ENCODE measurements at regions not wholly inside any gene's neighbourhood (a gene's known extent, or its start where the extent isn't known, plus 50 kb on each side); places are given as distances from the start of the nearest gene placed in this dataset.

- 21% methylated on average over 1 of the region's 1 CpG for WGBS
- Histone ChIP-seq H3K27ac (ENCODE audit: low read length, poor library complexity, severe bottlenecking) (no peak overlapping the region), H4K91ac (ENCODE audit: low read length) (no peak overlapping the region), H3K36me3 (ENCODE audit: control insufficient read depth in 1 of 2, insufficient read depth in 2 of 2, low read depth in 1 of 2, low read length in 2 of 2) (no peaks in the 10 kb centered on the region), H2BK15ac (ENCODE audit: low read depth, poor library complexity, severe bottlenecking) (no peak overlapping the region), H2BK120ac (ENCODE audit: low read depth, low read length) (no peak overlapping the region), H3K4ac (ENCODE audit: low read depth in 1 of 2, low read length in 2 of 2) (no peak overlapping the region), H3K14ac (ENCODE audit: low read length in 2 of 2) (no peak overlapping the region), H2BK12ac (ENCODE audit: low read length in 2 of 2) (no peak overlapping the region), H3K23ac (ENCODE audit: low read length in 2 of 2) (no peak overlapping the region), H3K4me3 (ENCODE audit: insufficient read depth in 1 of 2, low read depth in 1 of 2, low read length in 2 of 2) (no peak overlapping the region), H3K4me1 (ENCODE audit: control insufficient read depth, insufficient read depth, low read depth, low read length) (no peaks in the 10 kb centered on the region), H3K27me3 (ENCODE audit: control insufficient read depth in 1 of 2, insufficient read depth in 1 of 2, low read length in 2 of 2) (peaks cover 9 to 12% of the 10 kb centered on the region in 2 experiments), H2AK5ac (ENCODE audit: low read length, severe bottlenecking) (no peak overlapping the region), H3K9ac (ENCODE audit: low read length) (no peak overlapping the region), H2BK5ac (ENCODE audit: low read depth, low read length, poor library complexity, severe bottlenecking) (no peak overlapping the region), H4K8ac (ENCODE audit: low read length) (no peak overlapping the region), H2AFZ (ENCODE audit: low read depth, low read length) (no peak overlapping the region), H3K4me2 (ENCODE audit: low read length, poor library complexity, severe bottlenecking) (no peak overlapping the region), H3K79me1 (replicated peaks; ENCODE audit: low read length, poor library complexity, severe bottlenecking) (no peaks in the 10 kb centered on the region), H3K9me3 (ENCODE audit: control insufficient read depth, low read length) (peaks cover 2% of the 10 kb centered on the region), H3K18ac (ENCODE audit: low read depth in 1 of 2, low read length in 2 of 2) (no peak overlapping the region)
- DNase-seq: no peak
These were observed 287.0 kb downstream of the SH3GL2 start for GRCh38 chr9:17865881-17866280.

GRCh38 chr9:17870722-17871121 is 291.9 kb downstream of the SH3GL2 start:
- Histone ChIP-seq H2AFZ (ENCODE audit: low read depth, low read length) (no peak overlapping the region), H2BK5ac (ENCODE audit: low read depth, low read length, poor library complexity, severe bottlenecking) (no peak overlapping the region), H3K27me3 (ENCODE audit: control insufficient read depth in 1 of 2, insufficient read depth in 1 of 2, low read length in 2 of 2) (no peaks in the 10 kb centered on the region), H2BK120ac (ENCODE audit: low read depth, low read length) (no peak overlapping the region), H3K27ac (ENCODE audit: low read length, poor library complexity, severe bottlenecking) (no peak overlapping the region), H3K18ac (ENCODE audit: low read depth in 1 of 2, low read length in 2 of 2) (no peak overlapping the region), H3K14ac (ENCODE audit: low read length in 2 of 2) (no peak overlapping the region), H2BK15ac (ENCODE audit: low read depth, poor library complexity, severe bottlenecking) (no peak overlapping the region), H3K4me1 (ENCODE audit: control insufficient read depth, insufficient read depth, low read depth, low read length) (no peaks in the 10 kb centered on the region), H3K4me2 (ENCODE audit: low read length, poor library complexity, severe bottlenecking) (no peak overlapping the region), H2BK12ac (ENCODE audit: low read length in 2 of 2) (no peak overlapping the region), H3K4me3 (ENCODE audit: insufficient read depth in 1 of 2, low read depth in 1 of 2, low read length in 2 of 2) (no peak overlapping the region), H2AK5ac (ENCODE audit: low read length, severe bottlenecking) (no peak overlapping the region), H3K9me3 (ENCODE audit: control insufficient read depth, low read length) (peaks cover 10% of the 10 kb centered on the region), H4K8ac (ENCODE audit: low read length) (no peak overlapping the region), H3K9ac (ENCODE audit: low read length) (no peak overlapping the region), H4K91ac (ENCODE audit: low read length) (no peak overlapping the region), H3K79me1 (replicated peaks; ENCODE audit: low read length, poor library complexity, severe bottlenecking) (no peaks in the 10 kb centered on the region), H3K36me3 (ENCODE audit: control insufficient read depth in 1 of 2, insufficient read depth in 2 of 2, low read depth in 1 of 2, low read length in 2 of 2) (no peaks in the 10 kb centered on the region), H3K4ac (ENCODE audit: low read depth in 1 of 2, low read length in 2 of 2) (no peak overlapping the region), H3K23ac (ENCODE audit: low read length in 2 of 2) (no peak overlapping the region)
- WGBS: 47% methylated on average over 2 of the region's 2 CpGs
- DNase-seq: no peak

- Histone ChIP-seq H3K79me1 (replicated peaks; ENCODE audit: low read length, poor library complexity, severe bottlenecking) (no peaks in the 10 kb centered on the region), H3K14ac (ENCODE audit: low read length in 2 of 2) (no peak overlapping the region), H3K18ac (ENCODE audit: low read depth in 1 of 2, low read length in 2 of 2) (no peak overlapping the region), H2BK15ac (ENCODE audit: low read depth, poor library complexity, severe bottlenecking) (no peak overlapping the region), H4K91ac (ENCODE audit: low read length) (no peak overlapping the region), H3K36me3 (ENCODE audit: control insufficient read depth in 1 of 2, insufficient read depth in 2 of 2, low read depth in 1 of 2, low read length in 2 of 2) (no peaks in the 10 kb centered on the region), H3K4ac (ENCODE audit: low read depth in 1 of 2, low read length in 2 of 2) (no peak overlapping the region), H2AFZ (ENCODE audit: low read depth, low read length) (no peak overlapping the region), H2BK120ac (ENCODE audit: low read depth, low read length) (no peak overlapping the region), H3K9ac (ENCODE audit: low read length) (no peak overlapping the region), H3K4me2 (ENCODE audit: low read length, poor library complexity, severe bottlenecking) (no peak overlapping the region), H4K8ac (ENCODE audit: low read length) (no peak overlapping the region), H2BK5ac (ENCODE audit: low read depth, low read length, poor library complexity, severe bottlenecking) (no peak overlapping the region), H3K9me3 (ENCODE audit: control insufficient read depth, low read length) (peaks cover 10% of the 10 kb centered on the region), H2BK12ac (ENCODE audit: low read length in 2 of 2) (no peak overlapping the region), H3K23ac (ENCODE audit: low read length in 2 of 2) (no peak overlapping the region), H3K4me1 (ENCODE audit: control insufficient read depth, insufficient read depth, low read depth, low read length) (no peaks in the 10 kb centered on the region), H3K4me3 (ENCODE audit: insufficient read depth in 1 of 2, low read depth in 1 of 2, low read length in 2 of 2) (no peak overlapping the region), H3K27ac (ENCODE audit: low read length, poor library complexity, severe bottlenecking) (no peak overlapping the region), H3K27me3 (ENCODE audit: control insufficient read depth in 1 of 2, insufficient read depth in 1 of 2, low read length in 2 of 2) (no peaks in the 10 kb centered on the region), H2AK5ac (ENCODE audit: low read length, severe bottlenecking) (no peak overlapping the region)
- DNase-seq: no peak
- no CpG with 5 or more reads among the region's 2 CpGs for WGBS
These were observed 292.5 kb downstream of the SH3GL2 start for GRCh38 chr9:17871213-17871890.

GRCh38 chr9:17875886-17876285 is 297.0 kb downstream of the SH3GL2 start:
- no peaks in the 10 kb centered on the region for H3K4me1 ChIP-seq (ENCODE audit: control insufficient read depth, insufficient read depth, low read depth, low read length)
- no peak overlapping the region for H4K8ac ChIP-seq (ENCODE audit: low read length)
- no peak overlapping the region for H2BK12ac ChIP-seq (ENCODE audit: low read length in 2 of 2)
- H3K18ac ChIP-seq (ENCODE audit: low read depth in 1 of 2, low read length in 2 of 2): no peak overlapping the region
- H3K4me3 ChIP-seq (ENCODE audit: insufficient read depth in 1 of 2, low read depth in 1 of 2, low read length in 2 of 2): no peak overlapping the region
- H3K14ac ChIP-seq (ENCODE audit: low read length in 2 of 2): no peak overlapping the region
- no peaks in the 10 kb centered on the region for H3K79me1 ChIP-seq (replicated peaks; ENCODE audit: low read length, poor library complexity, severe bottlenecking)
- H2BK15ac ChIP-seq (ENCODE audit: low read depth, poor library complexity, severe bottlenecking): no peak overlapping the region
- no peak for DNase-seq
- H3K27ac ChIP-seq (ENCODE audit: low read length, poor library complexity, severe bottlenecking): no peak overlapping the region
- 92% methylated on average over 1 of the region's 1 CpG for WGBS
- H3K27me3 ChIP-seq (ENCODE audit: control insufficient read depth in 1 of 2, insufficient read depth in 1 of 2, low read length in 2 of 2): no peaks in the 10 kb centered on the region
- no peak overlapping the region for H2AFZ ChIP-seq (ENCODE audit: low read depth, low read length)
- no peak overlapping the region for H2BK5ac ChIP-seq (ENCODE audit: low read depth, low read length, poor library complexity, severe bottlenecking)
- H3K9me3 ChIP-seq (ENCODE audit: control insufficient read depth, low read length): peaks cover 10% of the 10 kb centered on the region
- no peak overlapping the region for H3K9ac ChIP-seq (ENCODE audit: low read length)
- H3K4ac ChIP-seq (ENCODE audit: low read depth in 1 of 2, low read length in 2 of 2): no peak overlapping the region
- no peak overlapping the region for H3K4me2 ChIP-seq (ENCODE audit: low read length, poor library complexity, severe bottlenecking)
- H4K91ac ChIP-seq (ENCODE audit: low read length): no peak overlapping the region
- no peak overlapping the region for H2AK5ac ChIP-seq (ENCODE audit: low read length, severe bottlenecking)
- H2BK120ac ChIP-seq (ENCODE audit: low read depth, low read length): no peak overlapping the region
- no peak overlapping the region for H3K23ac ChIP-seq (ENCODE audit: low read length in 2 of 2)
- no peaks in the 10 kb centered on the region for H3K36me3 ChIP-seq (ENCODE audit: control insufficient read depth in 1 of 2, insufficient read depth in 2 of 2, low read depth in 1 of 2, low read length in 2 of 2)
